Astrocyte (in vitro differentiated cells and primary cell): ENCODE measurements at regions not wholly inside any gene's neighbourhood (a gene's known extent, or its start where the extent isn't known, plus 50 kb on each side); places are given as distances from the start of the nearest gene placed in this dataset.

Experiments used
- DNase-seq: peaks from one replicate; pipeline ENCODE4 v3.0.0-alpha.2; 2010; ENCODE audit warnings: low read depth
- FAIRE-seq: peaks from 2 replicates; lab custom pipeline; 2011; peaks lifted over from hg19 to GRCh38; lab: Jason Lieb, UNC
- H2AFZ ChIP-seq: 2 replicates; pipeline ENCODE4 v1.6.0; 2012; ENCODE audit warnings: low read depth, low read length, inconsistent platforms
- H3K27ac ChIP-seq: 2 replicates; pipeline ENCODE4 v1.5.1; 2011; ENCODE audit warnings: low read depth, low read length, inconsistent platforms
- H3K27me3 ChIP-seq: 2 replicates; pipeline ENCODE4 v1.6.0; 2011; ENCODE audit warnings: low read length, inconsistent platforms; ENCODE audit not compliant: insufficient read depth
- H3K36me3 ChIP-seq: 2 replicates; pipeline ENCODE4 v1.5.1; 2011; ENCODE audit warnings: low read length, inconsistent platforms; ENCODE audit not compliant: insufficient read depth
- H3K4me1 ChIP-seq: 2 replicates; pipeline ENCODE4 v1.5.1; 2011; ENCODE audit warnings: low read length, inconsistent platforms; ENCODE audit not compliant: insufficient read depth
- H3K4me2 ChIP-seq: 2 replicates; pipeline ENCODE4 v1.6.0; 2012; ENCODE audit warnings: low read length, inconsistent platforms
- H3K4me3 ChIP-seq: 2 replicates; pipeline ENCODE4 v1.5.1; 2011; ENCODE audit warnings: low read depth, mild to moderate bottlenecking, low read length, inconsistent platforms; ENCODE audit not compliant: insufficient read depth
- H3K79me2 ChIP-seq: 2 replicates; pipeline ENCODE4 v1.6.0; 2012; ENCODE audit warnings: mild to moderate bottlenecking, low read length, inconsistent platforms; ENCODE audit not compliant: insufficient read depth
- H3K9ac ChIP-seq: 2 replicates; pipeline ENCODE4 v1.6.0; 2012; ENCODE audit warnings: mild to moderate bottlenecking, low read length, inconsistent platforms
- H3K9me3 ChIP-seq: 2 replicates; pipeline ENCODE4 v1.5.1; 2012; ENCODE audit warnings: low read depth, mild to moderate bottlenecking, low read length, inconsistent platforms; ENCODE audit not compliant: insufficient read depth
- H4K20me1 ChIP-seq: 2 replicates; pipeline ENCODE4 v1.6.0; 2012; ENCODE audit warnings: low read length, inconsistent platforms; ENCODE audit not compliant: insufficient read depth
- H3K27ac Mint-ChIP-seq: one replicate; pipeline ENCODE4 v1.8.0; 2021; ENCODE audit warnings: mild to moderate bottlenecking, mixed read lengths; ENCODE audit not compliant: unreplicated experiment
- H3K27me3 Mint-ChIP-seq: one replicate; pipeline ENCODE4 v1.8.0; 2021; ENCODE audit warnings: low read depth, mixed read lengths; ENCODE audit not compliant: unreplicated experiment
- H3K36me3 Mint-ChIP-seq: one replicate; pipeline ENCODE4 v1.8.0; 2021; ENCODE audit warnings: low read depth, mixed read lengths; ENCODE audit not compliant: unreplicated experiment
- H3K4me1 Mint-ChIP-seq: one replicate; pipeline ENCODE4 v1.8.0; 2021; ENCODE audit warnings: low read depth, mixed read lengths; ENCODE audit not compliant: unreplicated experiment
- H3K4me3 Mint-ChIP-seq: one replicate; pipeline ENCODE4 v1.8.0; 2021; ENCODE audit warnings: mild to moderate bottlenecking, moderate library complexity, mixed read lengths; ENCODE audit not compliant: unreplicated experiment
- H3K9me3 Mint-ChIP-seq: one replicate; pipeline ENCODE4 v1.8.0; 2021; ENCODE audit warnings: mild to moderate bottlenecking, mixed read lengths; ENCODE audit not compliant: unreplicated experiment
- CTCF ChIP-seq: IDR thresholded peaks from 2 replicates; pipeline ENCODE4 v1.5.1; 2011; ENCODE audit warnings: low read depth, mild to moderate bottlenecking, inconsistent platforms, low read length, moderate library complexity; ENCODE audit not compliant: insufficient read depth
- EZH2 ChIP-seq: IDR thresholded peaks from 2 replicates; pipeline ENCODE4 v1.6.1; 2012; ENCODE audit warnings: mild to moderate bottlenecking, low read length, inconsistent platforms; ENCODE audit not compliant: insufficient read depth

- no peak for DNase-seq
Measured at GRCh38 chr7:130850956-130851355, 116.9 kb upstream of the KLF14 start.

GRCh38 chr7:130852867-130853266 lies 118.9 kb upstream of the KLF14 start:
- Histone ChIP-seq H3K9me3 (no peaks in the 10 kb centered on the region), H3K27ac (no peak overlapping the region), H3K4me1 (peaks cover 6% of the 10 kb centered on the region), H3K4me2 (no peak overlapping the region), H3K4me3 (no peak overlapping the region), H2AFZ (no peak overlapping the region), H3K79me2 (no peaks in the 10 kb centered on the region), H3K9ac (no peak overlapping the region), H4K20me1 (peaks cover 4% of the 10 kb centered on the region), H3K36me3 (peaks cover 20% of the 10 kb centered on the region), H3K27me3 (no peaks in the 10 kb centered on the region)
- H3K27me3 Mint-ChIP-seq = no peaks in the 10 kb centered on the region
- peaks cover 34% of the 10 kb centered on the region for H3K36me3 Mint-ChIP-seq
- DNase-seq (no peak), FAIRE-seq (no peak)
- TF ChIP-seq EZH2 = no peak
- TF ChIP-seq CTCF = no peak
- no peak overlapping the region for H3K27ac Mint-ChIP-seq
- no peak overlapping the region for H3K4me3 Mint-ChIP-seq
- H3K4me1 Mint-ChIP-seq = peaks cover 5% of the 10 kb centered on the region
- H3K9me3 Mint-ChIP-seq = peaks cover 17% of the 10 kb centered on the region

More at GRCh38 chr7:130850956-130851355, 116.9 kb upstream of the KLF14 start:
- H3K27me3 Mint-ChIP-seq = no peaks in the 10 kb centered on the region
- peaks cover 10% of the 10 kb centered on the region for H3K36me3 ChIP-seq
- TF ChIP-seq CTCF = no peak
- no peak for TF ChIP-seq EZH2
- peaks cover 18% of the 10 kb centered on the region for H3K36me3 Mint-ChIP-seq
- peaks cover 5% of the 10 kb centered on the region for H3K9me3 Mint-ChIP-seq
- H3K4me2 ChIP-seq = no peak overlapping the region
- H3K9me3 ChIP-seq = no peaks in the 10 kb centered on the region
- no peak overlapping the region for H3K4me3 ChIP-seq
- no peak overlapping the region for H3K4me3 Mint-ChIP-seq
- no peaks in the 10 kb centered on the region for H3K27me3 ChIP-seq
- no peak overlapping the region for H3K27ac Mint-ChIP-seq
- H3K4me1 Mint-ChIP-seq = peaks cover 5% of the 10 kb centered on the region
- no peaks in the 10 kb centered on the region for H3K79me2 ChIP-seq
- no peak for FAIRE-seq
- no peak overlapping the region for H2AFZ ChIP-seq
- H3K9ac ChIP-seq = no peak overlapping the region
- H3K27ac ChIP-seq = no peak overlapping the region
- peaks cover 6% of the 10 kb centered on the region for H3K4me1 ChIP-seq
- no peaks in the 10 kb centered on the region for H4K20me1 ChIP-seq

GRCh38 chr7:130853503-130854279 lies 119.7 kb upstream of the KLF14 start:
- Histone ChIP-seq H2AFZ (no peak overlapping the region), H3K4me2 (peak overlapping the region; percentile 57), H3K4me3 (no peak overlapping the region), H3K79me2 (no peaks in the 10 kb centered on the region), H3K36me3 (peaks cover 23% of the 10 kb centered on the region), H3K9me3 (no peaks in the 10 kb centered on the region), H3K9ac (no peak overlapping the region), H3K27me3 (no peaks in the 10 kb centered on the region), H3K27ac (no peak overlapping the region), H4K20me1 (peaks cover 4% of the 10 kb centered on the region), H3K4me1 (peaks cover 6% of the 10 kb centered on the region)
- H3K27me3 Mint-ChIP-seq = no peaks in the 10 kb centered on the region
- DNase-seq = peak; percentile 69
- peaks cover 40% of the 10 kb centered on the region for H3K36me3 Mint-ChIP-seq
- no peak overlapping the region for H3K4me3 Mint-ChIP-seq
- H3K9me3 Mint-ChIP-seq = peaks cover 17% of the 10 kb centered on the region
- FAIRE-seq = peak; percentile 63
- no peak for TF ChIP-seq EZH2
- TF ChIP-seq CTCF = no peak
- no peak overlapping the region for H3K27ac Mint-ChIP-seq
- H3K4me1 Mint-ChIP-seq = peaks cover 5% of the 10 kb centered on the region
